GM12891 (cell line): ENCODE measurements at regions not wholly inside any gene's neighbourhood (a gene's known extent, or its start where the extent isn't known, plus 50 kb on each side); places are given as distances from the start of the nearest gene placed in this dataset.

Experiments used
- PAX5 ChIP-seq: IDR thresholded peaks from 2 replicates; pipeline ENCODE4 v1.6.1; 2011; ENCODE audit warnings: low read length, moderate library complexity, mild to moderate bottlenecking; ENCODE audit not compliant: insufficient read depth, severe bottlenecking
- POLR2A ChIP-seq: IDR thresholded peaks from 2 replicates; pipeline ENCODE4 v1.6.1; 2011; ENCODE audit warnings: low read depth, low read length, control low read depth
- POLR2AphosphoS5 ChIP-seq: IDR thresholded peaks from 2 replicates; pipeline ENCODE4 v1.6.1; 2011; ENCODE audit warnings: low read depth, low read length, control low read depth
- POU2F2 ChIP-seq: IDR thresholded peaks from 2 replicates; pipeline ENCODE4 v1.6.1; 2011; ENCODE audit warnings: low read depth, mild to moderate bottlenecking, control low read depth, low read length, moderate library complexity
- SPI1 ChIP-seq: IDR thresholded peaks from 2 replicates; pipeline ENCODE4 v1.6.1; 2011; ENCODE audit warnings: low read depth, low read length, control low read depth
- TAF1 ChIP-seq: IDR thresholded peaks from 2 replicates; pipeline ENCODE4 v1.6.1; 2011; ENCODE audit warnings: low read depth, low read length, control low read depth

DNA sequence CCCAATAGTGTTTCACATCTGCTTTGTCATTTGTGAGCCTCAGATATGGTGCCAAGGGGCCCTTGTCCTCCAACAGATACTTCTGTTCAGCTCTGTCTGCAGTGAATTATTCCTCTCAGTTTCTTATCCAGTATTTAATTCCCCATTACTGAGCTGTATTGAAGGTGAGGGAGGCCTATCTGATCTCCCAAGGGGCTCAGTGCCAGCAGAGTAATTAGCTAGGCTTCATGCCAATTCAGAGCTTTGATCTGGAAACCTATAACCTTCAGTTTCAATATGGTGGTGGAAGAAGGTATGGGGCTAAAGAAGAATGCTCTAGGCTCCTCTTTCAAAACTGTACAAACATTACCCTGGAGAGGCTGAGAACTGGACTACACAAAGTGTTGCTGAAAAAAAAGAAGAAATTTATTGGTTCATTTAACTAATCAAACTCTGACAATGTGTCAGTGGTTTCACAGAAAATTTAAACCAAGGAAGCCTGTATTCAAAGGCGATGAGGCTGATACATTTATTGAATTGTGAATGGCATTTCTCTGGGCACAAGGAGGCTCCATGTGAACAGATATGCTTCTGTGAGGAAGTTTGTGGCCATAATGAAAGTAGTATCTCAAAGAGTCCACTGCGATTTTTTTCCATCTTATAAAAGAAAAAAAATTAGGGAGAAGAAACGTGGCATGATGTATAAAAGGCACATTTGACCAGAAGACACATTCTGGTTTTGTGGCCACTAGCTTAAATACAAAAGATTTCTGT lies 397.8 kb downstream of the TLE4 start:
- TF ChIP-seq POLR2A (no peak), POLR2AphosphoS5 (no peak), POU2F2 (no peak), TAF1 (no peak), SPI1 (no peak), PAX5 (no peak)
